ENCODE measurements at regions not wholly inside any gene's neighbourhood (a gene's known extent, or its start where the extent isn't known, plus 50 kb on each side); places are given as distances from the start of the nearest gene placed in this dataset.

DNA sequence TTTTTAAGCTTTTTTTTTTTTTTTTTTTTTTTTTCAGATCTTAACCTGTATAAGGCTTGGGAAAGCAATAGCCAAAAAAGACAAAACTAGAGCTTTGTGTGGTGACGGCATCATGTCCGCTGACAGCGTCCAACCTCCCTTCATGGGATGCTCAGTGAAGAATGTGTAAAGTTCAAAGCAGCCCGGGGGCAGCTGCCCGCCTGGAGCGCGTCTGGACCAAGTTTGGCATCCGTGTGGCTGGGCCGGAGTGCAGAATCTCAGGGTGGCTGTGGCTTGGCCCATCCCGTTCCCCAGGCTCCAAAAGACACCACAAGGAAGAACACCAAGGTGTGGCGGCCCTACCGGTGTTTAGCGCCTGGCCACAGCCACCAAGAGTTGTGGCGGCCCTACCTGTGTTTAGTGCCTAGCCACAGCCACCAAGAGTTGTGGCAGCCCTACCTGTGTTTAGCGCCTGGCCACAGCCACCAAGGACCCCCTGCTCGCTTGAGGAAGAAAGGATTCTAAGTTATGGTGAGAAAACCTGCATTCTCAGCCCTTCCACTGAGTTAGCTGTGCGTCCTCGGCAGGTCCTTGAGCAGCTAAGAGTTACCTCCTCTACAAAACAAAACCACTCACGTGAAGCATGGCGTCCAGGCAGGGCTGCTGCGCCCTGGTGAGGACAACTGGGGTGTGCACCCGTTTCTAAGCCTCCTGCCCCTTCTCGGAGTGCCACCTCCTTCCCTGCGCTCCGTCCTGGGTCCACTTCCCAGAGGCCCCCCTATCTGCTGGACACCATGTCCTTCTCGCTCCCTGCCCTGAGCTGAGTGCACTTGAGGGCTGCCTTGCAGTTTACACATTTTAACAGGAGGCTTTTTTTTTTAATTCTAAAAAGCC, 103.6 kb upstream of the SALL3 start:
- no peak for TF ChIP-seq TAF1 (IDR thresholded peaks at IDR 0.05; ENCODE audit: borderline replicate concordance, insufficient read depth, low read length)
- TF ChIP-seq POLR2AphosphoS5 (IDR thresholded peaks at IDR 0.05; ENCODE audit: low read depth, low read length), result no peak
- no peak for TF ChIP-seq REST (IDR thresholded peaks at IDR 0.05; ENCODE audit: insufficient read depth in 1 of 2, low read depth in 2 of 2, low read length in 2 of 2)
- no peak for TF ChIP-seq SIN3A (IDR thresholded peaks at IDR 0.05; ENCODE audit: borderline replicate concordance, insufficient read depth, low read length)
- TF ChIP-seq FOXP2 (optimal IDR thresholded peaks at IDR 0.05; ENCODE audit: borderline replicate concordance, extremely low read depth, extremely low read length, insufficient read depth), result no peak
